GM12878 (cell line): ENCODE measurements at regions not wholly inside any gene's neighbourhood (a gene's known extent, or its start where the extent isn't known, plus 50 kb on each side); places are given as distances from the start of the nearest gene placed in this dataset.

Source experiments
- BRCA1 ChIP-seq: IDR thresholded peaks from 2 replicates; pipeline ENCODE4 v1.6.1; 2011; ENCODE audit warnings: low read depth, low read length, improper control_type of control experiment
- EP300 ChIP-seq, 2 experiments: fragments of 150-350 bp in 1 of 2; IDR thresholded peaks; 2 replicates each; pipeline ENCODE4 v1.6.1; 2011 to 2012; ENCODE audit warnings: low read depth in 2 of 2, low read length in 2 of 2, borderline replicate concordance in 1 of 2, improper control_type of control experiment in 1 of 2, inconsistent platforms in 1 of 2; ENCODE audit not compliant: control insufficient read depth in 1 of 2
- JUND ChIP-seq: IDR thresholded peaks from 2 replicates; pipeline ENCODE4 v1.6.1; 2012; ENCODE audit warnings: low read depth, mild to moderate bottlenecking, low read length, improper control_type of control experiment, moderate library complexity
- RELA ChIP-seq: fragments of 450-650 bp; IDR thresholded peaks from 2 replicates; pipeline ENCODE4 v1.8.0; 2014; ENCODE audit warnings: borderline replicate concordance; ENCODE audit not compliant: partially characterized antibody
- RELB ChIP-seq: fragments of 450-650 bp; IDR thresholded peaks from 2 replicates; pipeline ENCODE4 v1.6.1; 2017; ENCODE audit warnings: low read depth, mild to moderate bottlenecking, moderate library complexity
- SREBF2 ChIP-seq: IDR thresholded peaks from 2 replicates; pipeline ENCODE4 v1.6.1; 2012; ENCODE audit warnings: mild to moderate bottlenecking, low read length
- YY1 ChIP-seq: IDR thresholded peaks from 2 replicates; pipeline ENCODE4 v1.6.1; 2011; ENCODE audit warnings: low read depth, mild to moderate bottlenecking, low read length
- ZSCAN29 ChIP-seq: fragments of 450-650 bp; IDR thresholded peaks from 2 replicates; pipeline ENCODE4 v1.6.1; 2017; ENCODE audit warnings: mild to moderate bottlenecking, moderate library complexity
- TF ChIP-seq, protein P1 (sequence below), 3 experiments: IDR thresholded peaks in 2 of 3; conservative IDR thresholded peaks in 1 of 3; 2 replicates each; pipeline ENCODE4 v1.5.1; 2011; ENCODE audit warnings: low read depth in 3 of 3, low read length in 3 of 3, mild to moderate bottlenecking in 3 of 3, control low read depth in 2 of 3, moderate library complexity in 2 of 3, inconsistent platforms in 1 of 3, mixed read lengths in 1 of 3; ENCODE audit not compliant: control insufficient read depth in 2 of 3, insufficient read depth in 1 of 3; ENCODE audit errors: extremely low read depth in 1 of 3

GRCh38 chr6:156056085-156056484 is 600.4 kb upstream of the NOX3 start:
- no peak for TF ChIP-seq ZSCAN29
- no peak for TF ChIP-seq RELB
- no peak for TF ChIP-seq BRCA1
- TF ChIP-seq, protein P1, sequence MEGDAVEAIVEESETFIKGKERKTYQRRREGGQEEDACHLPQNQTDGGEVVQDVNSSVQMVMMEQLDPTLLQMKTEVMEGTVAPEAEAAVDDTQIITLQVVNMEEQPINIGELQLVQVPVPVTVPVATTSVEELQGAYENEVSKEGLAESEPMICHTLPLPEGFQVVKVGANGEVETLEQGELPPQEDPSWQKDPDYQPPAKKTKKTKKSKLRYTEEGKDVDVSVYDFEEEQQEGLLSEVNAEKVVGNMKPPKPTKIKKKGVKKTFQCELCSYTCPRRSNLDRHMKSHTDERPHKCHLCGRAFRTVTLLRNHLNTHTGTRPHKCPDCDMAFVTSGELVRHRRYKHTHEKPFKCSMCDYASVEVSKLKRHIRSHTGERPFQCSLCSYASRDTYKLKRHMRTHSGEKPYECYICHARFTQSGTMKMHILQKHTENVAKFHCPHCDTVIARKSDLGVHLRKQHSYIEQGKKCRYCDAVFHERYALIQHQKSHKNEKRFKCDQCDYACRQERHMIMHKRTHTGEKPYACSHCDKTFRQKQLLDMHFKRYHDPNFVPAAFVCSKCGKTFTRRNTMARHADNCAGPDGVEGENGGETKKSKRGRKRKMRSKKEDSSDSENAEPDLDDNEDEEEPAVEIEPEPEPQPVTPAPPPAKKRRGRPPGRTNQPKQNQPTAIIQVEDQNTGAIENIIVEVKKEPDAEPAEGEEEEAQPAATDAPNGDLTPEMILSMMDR (IDR thresholded peaks at IDR 0.05 in 2 of 3, conservative IDR thresholded peaks at IDR 0.05 in 1 of 3; ENCODE audit: control insufficient read depth in 2 of 3, extremely low read depth in 1 of 3, insufficient read depth in 1 of 3, low read depth in 3 of 3, low read length in 3 of 3): no peak
- TF ChIP-seq SREBF2: no peak
- TF ChIP-seq EP300 (IDR thresholded peaks at IDR 0.05; ENCODE audit: borderline replicate concordance in 1 of 2, control insufficient read depth in 1 of 2, low read depth in 2 of 2, low read length in 2 of 2): no peak
- TF ChIP-seq RELA: no peak
- no peak for TF ChIP-seq YY1
- TF ChIP-seq JUND: no peak
